Stimulated activated CD4-positive, alpha-beta T cell treated with anti-CD3 and anti-CD28 coated beads, Interleukin-1b, Interleukin-23, amount 100 ng/mL, for 4 hours (primary cell): ENCODE measurements at regions not wholly inside any gene's neighbourhood (a gene's known extent, or its start where the extent isn't known, plus 50 kb on each side); places are given as distances from the start of the nearest gene placed in this dataset.

Experiments used
- DNase-seq, 2 donors: peaks; one replicate each; pipeline ENCODE4 v3.0.0-alpha.2; 2020; ENCODE audit warnings: low read depth in 2 of 2

- DNase-seq, result no peak
These were observed 235.0 kb downstream of the GLRX3 start for GRCh38 chr10:130371156-130371555.

GRCh38 chr10:130371666-130372065, 235.5 kb downstream of the GLRX3 start:
- no peak for DNase-seq

- no peak for DNase-seq
These were observed 236.0 kb downstream of the GLRX3 start for GRCh38 chr10:130372222-130372621.

- no peak for DNase-seq
These were observed 236.7 kb downstream of the GLRX3 start for GRCh38 chr10:130372866-130373265.

- DNase-seq, result no peak
These were observed 241.9 kb downstream of the GLRX3 start for GRCh38 chr10:130377986-130378540.

GRCh38 chr10:130378556-130379400, 242.6 kb downstream of the GLRX3 start:
- DNase-seq, result no peak

GRCh38 chr10:130380056-130380455, 243.9 kb downstream of the GLRX3 start:
- no peak for DNase-seq

GRCh38 chr10:130382031-130382430, 245.8 kb downstream of the GLRX3 start:
- no peak for DNase-seq

- DNase-seq, result no peak
These were observed 251.9 kb downstream of the GLRX3 start for GRCh38 chr10:130387936-130388580.

GRCh38 chr10:130388746-130389145, 252.6 kb downstream of the GLRX3 start:
- DNase-seq, result no peak

GRCh38 chr10:130389906-130390305, 253.7 kb downstream of the GLRX3 start:
- DNase-seq, result no peak

- no peak for DNase-seq
These were observed 255.8 kb downstream of the GLRX3 start for GRCh38 chr10:130392031-130392430.

GRCh38 chr10:130393342-130393741, 257.2 kb downstream of the GLRX3 start:
- no peak for DNase-seq

GRCh38 chr10:130394832-130395231, 258.6 kb downstream of the GLRX3 start:
- DNase-seq, result no peak

- DNase-seq, result no peak
These were observed 259.2 kb downstream of the GLRX3 start for GRCh38 chr10:130395248-130395936.

GRCh38 chr10:130396044-130396443, 259.9 kb downstream of the GLRX3 start:
- no peak for DNase-seq

GRCh38 chr10:130398090-130398994, 262.2 kb downstream of the GLRX3 start:
- no peak for DNase-seq

GRCh38 chr10:130399425-130399950, 263.3 kb downstream of the GLRX3 start:
- no peak for DNase-seq

GRCh38 chr10:130400890-130401289, 264.7 kb downstream of the GLRX3 start:
- no peak for DNase-seq

- no peak for DNase-seq
These were observed 265.9 kb downstream of the GLRX3 start for GRCh38 chr10:130401860-130402765.
